Heart right ventricle (tissue), 16 donors: ENCODE measurements at regions not wholly inside any gene's neighbourhood (a gene's known extent, or its start where the extent isn't known, plus 50 kb on each side); places are given as distances from the start of the nearest gene placed in this dataset.

Source experiments
- ATAC-seq, 8 donors: fragments of 200-7000 bp; cut with Tn5 transposase; one replicate each; pipeline ENCODE4 v1.9.1; 2020; ENCODE audit warnings: mild to moderate bottlenecking in 8 of 8, moderate library complexity in 8 of 8, moderate number of reproducible peaks in 1 of 8
- DNase-seq, 2 donors: peaks; one replicate each; pipeline ENCODE4 v3.0.0-alpha.2; 2020
- H3K27ac ChIP-seq, 10 donors: fragments of 200-600 bp; sonication (generic) in 2 of 10; one replicate each; pipeline versions ENCODE4 v1.5.0 to v1.8.0; 2020 to 2022; ENCODE audit warnings: mild to moderate bottlenecking in 3 of 10
- H3K27me3 ChIP-seq, 7 donors: fragments of 200-600 bp; one replicate each; pipeline ENCODE4 v1.8.0; 2021 to 2022; ENCODE audit warnings: mild to moderate bottlenecking in 2 of 7
- H3K36me3 ChIP-seq, 9 donors: fragments of 200-600 bp; sonication (generic) in 1 of 9; one replicate each; pipeline versions ENCODE4 v1.5.0 to v1.8.0; 2020 to 2022; ENCODE audit warnings: mild to moderate bottlenecking in 2 of 9
- H3K4me1 ChIP-seq, 9 donors: fragments of 200-600 bp; sonication (generic) in 1 of 9; one replicate each; pipeline versions ENCODE4 v1.5.0 to v1.8.0; 2020 to 2022; ENCODE audit warnings: mild to moderate bottlenecking in 4 of 9
- H3K4me3 ChIP-seq, 10 donors: fragments of 200-600 bp; sonication (generic) in 2 of 10; one replicate each; pipeline versions ENCODE4 v1.5.0 to v1.8.0; 2020 to 2022; ENCODE audit warnings: mild to moderate bottlenecking in 7 of 10, moderate library complexity in 2 of 10
- H3K9me3 ChIP-seq, 11 donors: fragments of 200-600 bp in 10 of 11; sonication (generic) in 2 of 11; one replicate each; pipeline versions ENCODE4 v1.5.0 to v1.8.0; 2013 to 2022; ENCODE audit warnings: mild to moderate bottlenecking in 2 of 11, control low read depth in 1 of 11, moderate library complexity in 1 of 11
- CTCF ChIP-seq, 9 donors: fragments of 200-600 bp; sonication (generic) in 2 of 9; IDR thresholded peaks; one replicate each; pipeline versions ENCODE4 v1.5.0 to v1.8.0; 2021 to 2022; ENCODE audit warnings: antibody characterized with exemption in 9 of 9, mild to moderate bottlenecking in 5 of 9, moderate library complexity in 1 of 9
- WGBS, 2 donors: extraction: QIAGEN DNeasy Blood & Tissue Kit; methylation state at CpG; one replicate each; pipeline ENCODE4 v1.1.7; 2013; ENCODE audit warnings: inconsistent platforms in 1 of 2; 5-methylcytosine and 5-hydroxymethylcytosine counted together
- intact Hi-C, 10 donors: fragments of 100-400 bp; cut with DNase I; formaldehyde crosslinking; loops; one replicate each; pipeline versions ENCODE4 v1.11.1 to v1.14.2; 2022
- donor health status: Arrhythmogenic right ventricular cardiomyopathy.
- donor health status: ischemic (EF 13 %, LVEDD 7.1; RV severe dilation, severe dysfunction).
- donor health status: healthy with polysubstance abuse.
- donor health status: DM: no; HTN: yes; CAD: no.
- donor health status: DM: no; HTN: no; CAD: no.
- donor health status: ischemic (EF 25% LVEDD 6.9; RV normal size, moderate dysfunction).
- donor health status: ischemic (EF 25% LVEDD 5.7; RV mildly dilated, moderate dysfunction).
- donor health status: healthy.
- donor health status: DM: yes; HTN: yes; CAD: no.
- donor health status: Ischemic cardiomyopathy.
- donor health status: ischemic (EF 35%, LVEDD 5.7; RV mildly dilated, moderate dysfunction).
- donor health status: nonischemic (EF 11% LVEDD 7.7; RV severe dilation, severe dysfunction).
- donor health status: DM: yes; HTN: yes; CAD: no.
- donor health status: PGD.
- donor health status: ischemic (EF 29% LVEDD 5.4; RV normal size, mild dysfunction).
- donor health status: nonischemic (EF 23%, LVEDD 6.1; RV moderate dilation, normal function).

GRCh38 chr22:34951212-34951611, 114.7 kb upstream of the ISX start:
- Histone ChIP-seq H3K27me3 (peaks cover 0 to 15% (median 3%) of the 10 kb centered on the region in 7 donors), H3K27ac (no peak overlapping the region), H3K4me3 (no peak overlapping the region), H3K36me3 (no peaks in the 10 kb centered on the region), H3K9me3 (no peaks in the 10 kb centered on the region), H3K4me1 (no peaks in the 10 kb centered on the region)
- TF ChIP-seq CTCF (IDR thresholded peaks at IDR 0.05) = no peak
- 70 to 81% methylated on average over 3 of the region's 3 CpGs for WGBS, 2 donors
- intact Hi-C loops = no loop called here
- ATAC-seq (no peak), DNase-seq (no peak)

DNA sequence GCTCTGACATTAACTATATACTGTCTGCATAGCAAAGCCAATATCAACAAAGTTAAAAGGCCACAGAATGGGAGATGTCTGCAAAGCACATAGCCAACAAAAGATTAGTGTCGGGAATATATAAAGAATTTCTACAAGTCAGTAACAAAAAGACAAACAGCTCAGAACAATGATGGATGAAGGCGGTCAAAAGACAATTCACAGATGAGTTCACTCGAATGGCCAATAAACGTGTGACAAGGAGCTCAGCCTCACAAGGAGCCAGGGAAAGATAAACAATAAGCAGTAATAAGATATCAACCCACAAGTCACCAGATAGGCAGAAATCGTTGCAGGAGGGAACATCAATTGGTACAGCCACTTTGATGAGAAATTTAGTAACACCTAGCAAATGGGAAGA, 106.0 kb upstream of the ISX start:
- no peak for TF ChIP-seq CTCF (IDR thresholded peaks at IDR 0.05)
- Histone ChIP-seq H3K4me3 (no peak overlapping the region), H3K27me3 (peaks cover 0 to 12% (median 0%) of the 10 kb centered on the region in 7 donors), H3K9me3 (no peaks in the 10 kb centered on the region), H3K27ac (no peak overlapping the region), H3K4me1 (no peaks in the 10 kb centered on the region), H3K36me3 (no peaks in the 10 kb centered on the region)
- WGBS, 2 donors = 51 to 57% methylated on average over 5 of the region's 5 CpGs
- intact Hi-C loops = no loop called here
- ATAC-seq (no peak), DNase-seq (no peak)

DNA sequence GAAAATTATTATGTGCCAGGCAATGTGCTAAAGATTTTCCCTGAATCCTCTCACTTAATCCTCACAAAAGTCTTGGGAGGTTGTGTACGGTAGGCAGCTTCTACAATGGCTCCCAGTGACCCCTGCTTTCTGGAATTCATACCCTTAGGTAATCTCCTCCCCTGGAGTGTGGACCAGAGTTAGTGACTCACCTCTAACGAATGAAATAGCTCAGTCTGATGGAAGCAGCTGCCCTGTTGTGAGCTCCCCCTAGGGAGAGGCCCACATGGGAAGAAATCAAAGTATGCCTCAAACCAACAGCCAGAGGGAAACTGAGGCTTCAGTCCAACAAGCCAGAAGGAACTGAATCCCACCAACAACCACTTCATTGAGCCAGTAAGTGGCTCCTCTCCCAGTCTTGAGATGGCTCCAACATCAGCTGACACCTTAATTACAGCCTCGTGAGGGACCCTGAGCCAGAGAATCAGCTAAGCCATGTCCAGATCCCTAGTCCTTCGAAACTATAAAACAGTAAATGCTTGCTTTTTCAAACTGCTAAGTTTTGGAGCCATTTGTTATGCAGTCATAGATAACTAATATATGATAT, 98.9 kb upstream of the ISX start:
- Histone ChIP-seq H3K9me3 (no peaks in the 10 kb centered on the region), H3K4me1 (no peaks in the 10 kb centered on the region), H3K27ac (no peak overlapping the region), H3K36me3 (no peaks in the 10 kb centered on the region), H3K27me3 (peaks cover 0 to 15% (median 3%) of the 10 kb centered on the region in 7 donors), H3K4me3 (no peak overlapping the region)
- no peak for TF ChIP-seq CTCF (IDR thresholded peaks at IDR 0.05)
- DNase-seq (no peak), ATAC-seq (no peak)
- intact Hi-C loops = no loop called here
- whole genome bisulfite sequencing, 2 donors = 63 to 69% methylated on average over 4 of the region's 4 CpGs

GRCh38 chr22:34969001-34969790, 96.8 kb upstream of the ISX start:
- ATAC-seq = no peak
- H3K36me3 ChIP-seq = no peaks in the 10 kb centered on the region
- no peak overlapping the region for H3K4me3 ChIP-seq
- DNase-seq = no peak
- 70 to 71% methylated on average over 15 of the region's 15 CpGs for WGBS, 2 donors
- H3K9me3 ChIP-seq = no peaks in the 10 kb centered on the region
- no peaks in the 10 kb centered on the region for H3K4me1 ChIP-seq
- TF ChIP-seq CTCF (IDR thresholded peaks at IDR 0.05) = no peak
- H3K27ac ChIP-seq = no peak overlapping the region
- intact Hi-C loops = no loop called here
- peaks cover 0 to 15% (median 3%) of the 10 kb centered on the region in 7 donors for H3K27me3 ChIP-seq
